ENCODE measurements at regions not wholly inside any gene's neighbourhood (a gene's known extent, or its start where the extent isn't known, plus 50 kb on each side); places are given as distances from the start of the nearest gene placed in this dataset.
"Not testable (repeated sequence)": the region's sequence is repeated elsewhere in the genome, so short reads cannot be mapped to it uniquely, and the experiment has no call there.

- not testable (repeated sequence) for TF ChIP-seq CTCF (IDR thresholded peaks at IDR 0.05; ENCODE audit: borderline replicate concordance, extremely low read depth, low read length, poor library complexity, severe bottlenecking); EZH2 (IDR thresholded peaks at IDR 0.05; ENCODE audit: borderline replicate concordance, low read depth, low read length, severe bottlenecking)
Measured at GRCh38 chr9:67423049-67423728, 430.8 kb upstream of the SPATA31A3 start.

All from DND-41 (cell line).